ENCODE measurements at regions not wholly inside any gene's neighbourhood (a gene's known extent, or its start where the extent isn't known, plus 50 kb on each side); places are given as distances from the start of the nearest gene placed in this dataset.

GRCh38 chr16:85988306-85988705, 89.3 kb downstream of the IRF8 start:
- H3K4me1 ChIP-seq (ENCODE audit: control insufficient read depth, insufficient read depth, low read length), result peaks cover 94% of the 10 kb centered on the region
- SMC1A ChIA-PET (ENCODE audit: uncharacterized antibody, unreplicated experiment), result interaction anchor here (0.8 to 18.6 kb wide), 16 partner anchors 12 to 167 kb away, joined by 3 to 338 read pairs (median 13); partner anchors contain the start of gene IRF8
- no peaks in the 10 kb centered on the region for H3K36me3 ChIP-seq (ENCODE audit: control insufficient read depth in 2 of 2, insufficient read depth in 2 of 2, low read length in 1 of 2)
- TF ChIP-seq ASH2L (IDR thresholded peaks at IDR 0.05; ENCODE audit: borderline replicate concordance, low read depth) (0 out of 2 replicates have a peak, but pooled peaks have one; percentile 1), ETV6 (conservative IDR thresholded peaks at IDR 0.05 in 1 of 2, IDR thresholded peaks at IDR 0.05 in 1 of 2; ENCODE audit: borderline replicate concordance in 1 of 2, low read depth in 1 of 2) (0 out of 4 replicates have a peak, but pooled peaks of 1 of the 2 experiments have one; percentile 27), BMI1 (IDR thresholded peaks at IDR 0.05; ENCODE audit: borderline replicate concordance) (no peak), EZH2 (IDR thresholded peaks at IDR 0.05; ENCODE audit: borderline replicate concordance, control insufficient read depth, low read depth, low read length) (no peak), IRF4 (IDR thresholded peaks at IDR 0.05; ENCODE audit: low read depth, low read length) (0 out of 2 replicates have a peak, but pooled peaks have one; percentile 10), ZBED1 (IDR thresholded peaks at IDR 0.05; ENCODE audit: borderline replicate concordance) (0 out of 2 replicates have a peak, but pooled peaks have one; percentile 3), TCF12 (IDR thresholded peaks at IDR 0.05; ENCODE audit: low read depth, low read length) (no peak), TBL1XR1 (IDR thresholded peaks at IDR 0.05; ENCODE audit: low read depth, low read length) (no peak), SMAD5 (IDR thresholded peaks at IDR 0.05; ENCODE audit: low read depth) (0 out of 2 replicates have a peak, but pooled peaks have one; percentile 35), MTA2 (IDR thresholded peaks at IDR 0.05; ENCODE audit: low read depth) (no peak)
- intact Hi-C loops (cut with micrococcal nuclease; ENCODE audit: unreplicated experiment), result loop anchor here (1.0 to 2.0 kb wide), 5 partner anchors 23 to 167 kb away; no protein-coding TSS in a partner anchor
- BruUV-seq (replicated peaks), result no TSS peak
- no peaks in the 10 kb centered on the region for H3K9me3 ChIP-seq (replicated peaks; ENCODE audit: control insufficient read depth, insufficient read depth, low read length)
- POLR2A ChIA-PET, result interaction anchor here (1.2 to 3.4 kb wide), 11 partner anchors 8 to 89 kb away, joined by 3 to 16 read pairs (median 6); partner anchors contain the start of gene IRF8
- H3K27ac ChIP-seq (ENCODE audit: control insufficient read depth, insufficient read depth), result peak overlapping the region; percentile 100
- no peaks in the 10 kb centered on the region for H4K20me1 ChIP-seq (ENCODE audit: control insufficient read depth, insufficient read depth)
- H3K9ac ChIP-seq (ENCODE audit: control insufficient read depth, insufficient read depth, low read length), result peak overlapping the region; percentile 86
- DNase-seq (ENCODE audit: low read depth, low spot score) (peak; percentile 71), FAIRE-seq (no peak), ATAC-seq (peak; percentile 35)
- peak overlapping the region; percentile 9 for H2AFZ ChIP-seq (ENCODE audit: control insufficient read depth, low read depth, low read length)
- peaks cover 7% of the 10 kb centered on the region for H3K79me2 ChIP-seq (ENCODE audit: control insufficient read depth, insufficient read depth, low read length)
- peak overlapping the region; percentile 97 for H3K4me2 ChIP-seq (ENCODE audit: control insufficient read depth, insufficient read depth)
- H3K4me3 ChIP-seq, result peak overlapping the region; percentile 4; the same call in 1 of the 2 replicates
- no peaks in the 10 kb centered on the region for H3K27me3 ChIP-seq (replicated peaks in 1 of 2; ENCODE audit: control insufficient read depth in 2 of 2, insufficient read depth in 2 of 2, low read length in 1 of 2)
- RAD21 ChIA-PET (ENCODE audit: unreplicated experiment), result interaction anchor here (0.6 to 8.2 kb wide), 18 partner anchors 9 to 530 kb away, joined by 3 to 194 read pairs (median 6); partner anchors contain the start of gene IRF8
- in situ Hi-C loops (cut with MboI), result loop anchor here (5.0 kb wide), 1 partner anchor 166 kb away; no protein-coding TSS in a partner anchor
- WGBS (ENCODE audit: insufficient coverage, insufficient replicate concordance, low lambda C conversion rate, missing lambda C conversion rate), result 11% methylated on average over 5 of the region's 5 CpGs
- CTCF ChIA-PET, result interaction anchor here (1.0 to 12.2 kb wide), 17 partner anchors 10 to 186 kb away, joined by 3 to 337 read pairs (median 14); partner anchors contain the start of gene IRF8

Data from GM12878 (cell line).